ENCODE measurements at regions not wholly inside any gene's neighbourhood (a gene's known extent, or its start where the extent isn't known, plus 50 kb on each side); places are given as distances from the start of the nearest gene placed in this dataset.

DNA sequence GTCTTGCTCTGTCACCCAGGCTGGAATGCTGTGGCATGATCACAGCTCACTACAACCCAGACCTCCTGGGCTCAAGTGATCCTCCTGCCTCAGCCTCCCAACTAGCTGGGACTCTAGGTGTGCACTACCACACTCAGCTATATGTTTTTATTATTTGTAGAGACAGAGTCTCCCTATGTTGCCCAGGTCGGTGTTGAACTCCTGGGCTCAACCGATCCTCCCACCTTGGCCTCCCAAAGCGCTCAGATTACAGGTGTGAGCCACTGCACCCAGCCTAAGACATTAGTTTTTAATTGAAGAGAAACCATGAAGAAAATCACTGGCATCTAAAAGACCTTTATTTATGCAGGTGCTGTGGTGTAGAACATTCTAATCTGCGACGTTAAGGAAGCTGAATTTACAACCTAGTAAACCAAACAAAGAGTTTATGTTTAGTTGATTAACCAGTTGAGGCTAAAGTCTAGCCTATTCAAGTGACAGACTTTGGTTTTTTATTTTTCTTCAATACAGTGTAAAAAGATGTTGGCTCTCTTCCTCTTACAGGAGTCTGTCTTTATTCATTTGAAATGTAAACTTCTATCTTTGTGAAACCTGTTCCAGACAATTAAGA, 52.5 kb upstream of the NBL1 start:
- WGBS, 3 donors, result 12 to 56% (median 40%) methylated on average over 5 of the region's 5 CpGs
- Histone ChIP-seq H3K9me3 (ENCODE audit: control insufficient read depth in 2 of 2, insufficient read depth in 1 of 2, low read depth in 1 of 2, low read length in 1 of 2) (no peaks in the 10 kb centered on the region), H3K27ac (ENCODE audit: low read depth in 1 of 3, low read length in 2 of 3) (peak overlapping the region; percentile 63 to 76 (median 66)), H3K4me1 (ENCODE audit: control insufficient read depth in 3 of 3, insufficient read depth in 2 of 3, low read depth in 1 of 3, low read length in 2 of 3) (peaks cover 0 to 25% (median 8%) of the 10 kb centered on the region in 3 donors), H3K27me3 (ENCODE audit: control insufficient read depth in 3 of 3, insufficient read depth in 3 of 3, low read length in 3 of 3) (no peaks in the 10 kb centered on the region), H3K36me3 (ENCODE audit: control insufficient read depth in 3 of 3, insufficient read depth in 2 of 3, low read depth in 1 of 3, low read length in 3 of 3) (no peaks in the 10 kb centered on the region), H3K4me3 (ENCODE audit: low read depth in 1 of 3, low read length in 3 of 3) (no peak overlapping the region)
- FAIRE-seq (no peak), DNase-seq (peak; percentile 57 to 76)

DNA sequence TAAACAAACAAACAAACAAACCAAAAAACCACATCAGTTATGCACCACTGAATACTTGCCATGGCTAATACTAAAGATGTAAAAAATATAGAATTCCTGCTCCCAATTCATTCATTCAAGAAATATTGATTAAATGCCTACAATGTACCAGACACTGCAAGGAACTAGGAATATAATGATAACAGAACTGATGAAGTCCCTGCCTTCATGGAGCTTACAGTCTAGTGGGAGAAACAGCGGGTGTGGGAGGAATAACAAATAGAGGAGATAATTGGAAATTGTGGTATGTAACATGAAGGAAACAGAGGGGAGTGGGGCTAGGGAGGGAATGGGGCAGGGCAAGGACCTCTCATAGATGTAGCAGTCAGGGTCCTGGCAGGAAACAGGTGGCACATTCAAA, 58.6 kb upstream of the NBL1 start:
- Histone ChIP-seq H3K9me3 (ENCODE audit: control insufficient read depth in 2 of 2, insufficient read depth in 1 of 2, low read depth in 1 of 2, low read length in 1 of 2) (no peaks in the 10 kb centered on the region), H3K27me3 (ENCODE audit: control insufficient read depth in 3 of 3, insufficient read depth in 3 of 3, low read length in 3 of 3) (no peaks in the 10 kb centered on the region), H3K4me1 (ENCODE audit: control insufficient read depth in 3 of 3, insufficient read depth in 2 of 3, low read depth in 1 of 3, low read length in 2 of 3) (no peaks in the 10 kb centered on the region), H3K27ac (ENCODE audit: low read depth in 1 of 3, low read length in 2 of 3) (no peak overlapping the region), H3K4me3 (ENCODE audit: low read depth in 1 of 3, low read length in 3 of 3) (no peak overlapping the region), H3K36me3 (ENCODE audit: control insufficient read depth in 3 of 3, insufficient read depth in 2 of 3, low read depth in 1 of 3, low read length in 3 of 3) (no peaks in the 10 kb centered on the region)
- 96 to 100% (median 97%) methylated on average over 1 of the region's 1 CpG for WGBS, 3 donors
- no peak for DNase-seq
- FAIRE-seq, result no peak

DNA sequence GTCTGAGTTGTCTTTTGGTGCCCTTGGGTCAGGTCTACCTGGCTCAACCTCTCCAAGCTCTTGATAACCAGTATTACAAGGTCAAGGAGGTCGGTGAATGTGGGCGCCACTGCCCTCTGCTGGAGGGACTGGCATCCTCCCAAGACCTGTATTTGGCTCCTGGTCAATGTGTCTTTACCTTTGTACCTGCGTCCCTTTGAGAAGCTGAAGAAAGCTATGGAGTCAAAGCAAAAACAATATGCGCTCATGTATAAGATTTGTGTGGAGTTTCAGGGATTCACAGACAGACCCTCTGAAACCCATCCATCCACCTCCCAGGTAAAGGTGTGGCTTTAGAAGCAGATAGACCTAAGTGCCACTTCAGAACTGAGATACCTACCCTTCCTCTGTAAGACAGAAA, 61.8 kb upstream of the NBL1 start:
- Histone ChIP-seq H3K27ac (ENCODE audit: low read depth in 1 of 3, low read length in 2 of 3) (no peak overlapping the region), H3K27me3 (ENCODE audit: control insufficient read depth in 3 of 3, insufficient read depth in 3 of 3, low read length in 3 of 3) (no peaks in the 10 kb centered on the region), H3K4me3 (ENCODE audit: low read depth in 1 of 3, low read length in 3 of 3) (no peak overlapping the region), H3K9me3 (ENCODE audit: control insufficient read depth in 2 of 2, insufficient read depth in 1 of 2, low read depth in 1 of 2, low read length in 1 of 2) (no peaks in the 10 kb centered on the region), H3K4me1 (ENCODE audit: control insufficient read depth in 3 of 3, insufficient read depth in 2 of 3, low read depth in 1 of 3, low read length in 2 of 3) (no peaks in the 10 kb centered on the region), H3K36me3 (ENCODE audit: control insufficient read depth in 3 of 3, insufficient read depth in 2 of 3, low read depth in 1 of 3, low read length in 3 of 3) (no peaks in the 10 kb centered on the region)
- no peak for FAIRE-seq
- peak; percentile 83 to 91 for DNase-seq
- 8 to 30% (median 16%) methylated on average over 4 of the region's 4 CpGs for WGBS, 3 donors

DNA sequence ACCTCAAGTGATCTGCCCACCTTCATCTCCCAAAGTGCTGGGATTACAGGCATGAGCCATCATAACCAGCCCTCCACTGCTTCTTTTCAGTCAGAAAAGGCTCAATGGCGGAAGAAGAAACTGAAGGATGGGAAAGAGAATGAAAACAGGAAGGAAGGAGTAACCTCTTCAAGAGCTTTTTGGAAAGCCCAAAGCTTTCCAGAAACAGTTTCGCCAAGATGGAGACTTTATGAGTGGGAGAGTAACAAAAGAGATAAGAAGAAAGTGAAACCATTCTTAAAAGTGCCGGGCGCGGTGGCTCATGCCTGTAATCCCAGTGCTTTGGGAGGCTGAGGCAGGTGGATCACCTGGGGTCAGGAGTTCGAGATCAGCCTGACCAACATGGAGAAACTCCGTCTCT, 62.7 kb upstream of the NBL1 start:
- Histone ChIP-seq H3K36me3 (ENCODE audit: control insufficient read depth in 3 of 3, insufficient read depth in 2 of 3, low read depth in 1 of 3, low read length in 3 of 3) (no peaks in the 10 kb centered on the region), H3K27me3 (ENCODE audit: control insufficient read depth in 3 of 3, insufficient read depth in 3 of 3, low read length in 3 of 3) (no peaks in the 10 kb centered on the region), H3K4me1 (ENCODE audit: control insufficient read depth in 3 of 3, insufficient read depth in 2 of 3, low read depth in 1 of 3, low read length in 2 of 3) (no peaks in the 10 kb centered on the region), H3K9me3 (ENCODE audit: control insufficient read depth in 2 of 2, insufficient read depth in 1 of 2, low read depth in 1 of 2, low read length in 1 of 2) (no peaks in the 10 kb centered on the region), H3K4me3 (ENCODE audit: low read depth in 1 of 3, low read length in 3 of 3) (no peak overlapping the region), H3K27ac (ENCODE audit: low read depth in 1 of 3, low read length in 2 of 3) (no peak overlapping the region)
- 76 to 84% (median 76%) methylated on average over 7 of the region's 7 CpGs for WGBS, 3 donors
- DNase-seq (no peak), FAIRE-seq (no peak)

DNA sequence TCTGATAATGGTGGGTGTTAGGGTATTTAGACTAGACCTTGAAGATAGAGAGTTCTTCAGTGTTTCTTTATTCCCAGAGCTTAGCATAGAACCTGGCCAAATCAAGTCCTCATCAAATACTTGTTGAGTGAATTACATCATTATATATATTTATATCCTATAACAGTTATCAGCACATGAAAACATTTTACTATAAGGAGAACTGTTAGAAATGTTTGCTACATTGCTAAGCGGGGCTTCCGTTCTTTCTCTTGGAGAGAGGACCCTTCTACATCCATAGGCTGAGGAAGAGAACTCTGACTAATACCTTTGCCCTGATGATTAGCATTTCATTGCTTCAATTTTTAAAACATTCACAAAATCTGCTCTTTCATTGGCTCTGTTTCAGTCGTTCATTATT, 66.5 kb upstream of the NBL1 start:
- no peaks in the 10 kb centered on the region for H3K27me3 ChIP-seq (ENCODE audit: control insufficient read depth in 3 of 3, insufficient read depth in 3 of 3, low read length in 3 of 3)
- WGBS, 3 donors, result 85 to 88% (median 87%) methylated on average over 3 of the region's 3 CpGs
- H3K36me3 ChIP-seq (ENCODE audit: control insufficient read depth in 3 of 3, insufficient read depth in 2 of 3, low read depth in 1 of 3, low read length in 3 of 3), result no peaks in the 10 kb centered on the region
- H3K9me3 ChIP-seq (ENCODE audit: control insufficient read depth in 2 of 2, insufficient read depth in 1 of 2, low read depth in 1 of 2, low read length in 1 of 2), result no peaks in the 10 kb centered on the region
- no peak overlapping the region for H3K27ac ChIP-seq (ENCODE audit: low read depth in 1 of 3, low read length in 2 of 3)
- DNase-seq (no peak), FAIRE-seq (no peak)
- H3K4me1 ChIP-seq (ENCODE audit: control insufficient read depth in 3 of 3, insufficient read depth in 2 of 3, low read depth in 1 of 3, low read length in 2 of 3), result no peaks in the 10 kb centered on the region
- no peak overlapping the region for H3K4me3 ChIP-seq (ENCODE audit: low read depth in 1 of 3, low read length in 3 of 3)

DNA sequence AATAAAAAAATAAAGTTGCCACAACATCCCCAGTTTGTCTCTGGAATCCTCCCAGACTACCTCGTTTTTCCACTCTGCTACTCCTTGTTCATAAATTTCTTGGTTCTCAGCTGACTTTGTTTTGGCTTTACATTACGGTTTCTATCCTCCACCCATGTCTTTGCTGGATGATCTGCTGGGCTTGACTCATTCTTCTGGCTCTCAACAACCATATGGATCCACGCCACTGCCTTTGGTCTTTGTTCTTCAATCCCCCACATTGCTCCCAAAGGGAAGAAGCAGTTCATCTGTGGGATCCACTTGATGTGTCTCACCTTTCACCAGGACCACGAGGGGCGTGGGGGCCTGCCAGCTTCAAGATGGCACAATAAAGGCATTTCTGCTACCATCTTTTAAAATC, 67.1 kb upstream of the NBL1 start:
- no peak for FAIRE-seq

DNA sequence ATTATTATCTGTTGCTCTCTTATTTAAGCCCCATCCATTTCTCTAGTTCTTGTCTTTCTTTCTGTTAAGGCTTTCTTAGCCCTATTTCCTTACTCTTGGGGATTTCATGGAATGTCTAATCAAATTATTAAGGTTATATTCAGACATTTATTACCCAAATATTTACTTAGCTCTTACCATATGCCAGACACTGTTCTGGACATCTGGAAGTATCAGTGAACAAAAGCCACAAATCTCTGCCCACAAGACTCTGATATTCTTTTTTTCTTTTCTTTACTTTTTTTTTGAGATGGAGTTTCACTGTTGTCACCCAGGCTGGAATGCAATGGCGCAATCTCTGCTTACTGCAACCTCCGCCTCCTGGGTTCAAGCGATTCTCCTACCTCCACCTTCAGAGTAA, 74.3 kb upstream of the NBL1 start:
- no peak for DNase-seq
- 91 to 98% (median 97%) methylated on average over 3 of the region's 3 CpGs for WGBS, 3 donors
- Histone ChIP-seq H3K4me1 (ENCODE audit: control insufficient read depth in 3 of 3, insufficient read depth in 2 of 3, low read depth in 1 of 3, low read length in 2 of 3) (no peaks in the 10 kb centered on the region), H3K27me3 (ENCODE audit: control insufficient read depth in 3 of 3, insufficient read depth in 3 of 3, low read length in 3 of 3) (no peaks in the 10 kb centered on the region), H3K9me3 (ENCODE audit: control insufficient read depth in 2 of 2, insufficient read depth in 1 of 2, low read depth in 1 of 2, low read length in 1 of 2) (peaks cover 0 to 7% of the 10 kb centered on the region in 2 donors), H3K36me3 (ENCODE audit: control insufficient read depth in 3 of 3, insufficient read depth in 2 of 3, low read depth in 1 of 3, low read length in 3 of 3) (no peaks in the 10 kb centered on the region), H3K4me3 (ENCODE audit: low read depth in 1 of 3, low read length in 3 of 3) (no peak overlapping the region), H3K27ac (ENCODE audit: low read depth in 1 of 3, low read length in 2 of 3) (no peak overlapping the region)
- no peak for FAIRE-seq

More for the DNA sequence above, 67.1 kb upstream of the NBL1 start:
- Histone ChIP-seq H3K27me3 (ENCODE audit: control insufficient read depth in 3 of 3, insufficient read depth in 3 of 3, low read length in 3 of 3) (no peaks in the 10 kb centered on the region), H3K9me3 (ENCODE audit: control insufficient read depth in 2 of 2, insufficient read depth in 1 of 2, low read depth in 1 of 2, low read length in 1 of 2) (no peaks in the 10 kb centered on the region), H3K4me1 (ENCODE audit: control insufficient read depth in 3 of 3, insufficient read depth in 2 of 3, low read depth in 1 of 3, low read length in 2 of 3) (no peaks in the 10 kb centered on the region), H3K36me3 (ENCODE audit: control insufficient read depth in 3 of 3, insufficient read depth in 2 of 3, low read depth in 1 of 3, low read length in 3 of 3) (no peaks in the 10 kb centered on the region), H3K4me3 (ENCODE audit: low read depth in 1 of 3, low read length in 3 of 3) (no peak overlapping the region), H3K27ac (ENCODE audit: low read depth in 1 of 3, low read length in 2 of 3) (no peak overlapping the region)
- no peak for DNase-seq
- WGBS, 3 donors, result 70 to 82% (median 78%) methylated on average over 5 of the region's 5 CpGs

DNA sequence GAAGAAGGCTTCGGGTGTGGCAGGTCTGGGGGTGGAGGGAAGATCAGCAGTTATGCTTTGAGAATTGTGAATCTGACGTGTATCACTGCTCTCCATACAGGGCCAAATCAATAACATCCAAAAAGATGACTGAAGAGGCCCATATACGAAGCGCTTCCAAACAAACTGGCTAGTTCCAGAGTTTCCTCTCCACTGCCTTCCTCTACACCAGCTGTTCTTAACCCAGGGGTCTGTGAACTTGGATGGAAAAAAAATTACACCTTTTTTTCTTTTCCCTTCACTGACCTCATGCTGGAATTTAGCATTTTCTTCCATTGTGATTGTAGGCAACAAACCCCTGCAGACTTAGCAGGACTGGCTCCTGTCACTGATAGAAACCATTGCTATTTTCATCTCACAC, 77.1 kb upstream of the NBL1 start:
- FAIRE-seq (no peak), DNase-seq (no peak)
- Histone ChIP-seq H3K36me3 (ENCODE audit: control insufficient read depth in 3 of 3, insufficient read depth in 2 of 3, low read depth in 1 of 3, low read length in 3 of 3) (no peaks in the 10 kb centered on the region), H3K27ac (ENCODE audit: low read depth in 1 of 3, low read length in 2 of 3) (no peak overlapping the region), H3K27me3 (ENCODE audit: control insufficient read depth in 3 of 3, insufficient read depth in 3 of 3, low read length in 3 of 3) (no peaks in the 10 kb centered on the region), H3K9me3 (ENCODE audit: control insufficient read depth in 2 of 2, insufficient read depth in 1 of 2, low read depth in 1 of 2, low read length in 1 of 2) (peaks cover 0 to 7% of the 10 kb centered on the region in 2 donors), H3K4me3 (ENCODE audit: low read depth in 1 of 3, low read length in 3 of 3) (no peak overlapping the region), H3K4me1 (ENCODE audit: control insufficient read depth in 3 of 3, insufficient read depth in 2 of 3, low read depth in 1 of 3, low read length in 2 of 3) (peaks cover 0 to 2% (median 0%) of the 10 kb centered on the region in 3 donors)
- 88 to 96% (median 90%) methylated on average over 4 of the region's 4 CpGs for WGBS, 3 donors

DNA sequence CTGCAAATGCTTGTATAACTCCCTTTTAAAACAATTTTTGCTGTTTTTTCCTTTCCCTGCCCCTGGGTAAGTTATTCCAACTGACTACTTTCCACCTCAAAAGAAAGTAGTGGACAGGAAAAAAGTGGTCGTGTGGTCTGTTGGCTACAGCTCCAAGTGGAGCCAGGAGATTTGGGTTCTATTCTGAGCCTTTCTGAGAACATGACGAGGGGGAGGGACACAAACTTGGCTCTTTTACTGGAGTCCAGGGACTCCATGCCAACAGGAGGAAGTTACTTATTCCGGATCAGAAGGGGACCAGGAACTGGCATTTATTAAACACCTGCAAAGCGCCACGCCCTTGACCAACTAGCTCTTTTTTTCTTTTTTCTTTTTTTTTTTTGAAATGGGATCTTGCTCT, 79.0 kb upstream of the CAPZB start:
- H3K27me3 ChIP-seq (ENCODE audit: control insufficient read depth in 3 of 3, insufficient read depth in 3 of 3, low read length in 3 of 3), result no peaks in the 10 kb centered on the region
- DNase-seq (peak in 1 of 2 donors; percentile 21), FAIRE-seq (no peak)
- WGBS, 3 donors, result 16 to 48% (median 34%) methylated on average over 5 of the region's 5 CpGs
- H3K9me3 ChIP-seq (ENCODE audit: control insufficient read depth in 2 of 2, insufficient read depth in 1 of 2, low read depth in 1 of 2, low read length in 1 of 2), result no peaks in the 10 kb centered on the region
- no peaks in the 10 kb centered on the region for H3K36me3 ChIP-seq (ENCODE audit: control insufficient read depth in 3 of 3, insufficient read depth in 2 of 3, low read depth in 1 of 3, low read length in 3 of 3)
- peaks cover 0 to 2% (median 0%) of the 10 kb centered on the region in 3 donors for H3K4me1 ChIP-seq (ENCODE audit: control insufficient read depth in 3 of 3, insufficient read depth in 2 of 3, low read depth in 1 of 3, low read length in 2 of 3)
- H3K4me3 ChIP-seq (ENCODE audit: low read depth in 1 of 3, low read length in 3 of 3), result no peak overlapping the region
- H3K27ac ChIP-seq (ENCODE audit: low read depth in 1 of 3, low read length in 2 of 3), result peak overlapping the region in 2 of 3 donors; percentile 14 to 26

All from small intestine (tissue), 7 donors.